Ascending aorta (tissue), 2 donors: ENCODE measurements at regions not wholly inside any gene's neighbourhood (a gene's known extent, or its start where the extent isn't known, plus 50 kb on each side); places are given as distances from the start of the nearest gene placed in this dataset.

ENCODE experiments used
- DNase-seq, 2 donors: peaks; one replicate each; pipeline ENCODE4 v3.0.0-alpha.2; 2019; ENCODE audit warnings: low spot score in 2 of 2
- H3K27ac ChIP-seq, 2 donors: fragments of 200-600 bp; sonication (generic); one replicate each; pipeline ENCODE4 v1.5.1; 2016 to 2017; ENCODE audit warnings: mild to moderate bottlenecking in 1 of 2
- H3K27me3 ChIP-seq: fragments of 200-600 bp; sonication (generic); one replicate; pipeline ENCODE4 v1.5.1; 2017
- H3K36me3 ChIP-seq, 2 donors: fragments of 200-600 bp; sonication (generic); one replicate each; pipeline ENCODE4 v1.5.1; 2016
- H3K4me1 ChIP-seq, 2 donors: fragments of 200-600 bp; sonication (generic); one replicate each; pipeline ENCODE4 v1.5.1; 2016 to 2017; ENCODE audit warnings: mild to moderate bottlenecking in 1 of 2
- H3K4me3 ChIP-seq, 2 donors: fragments of 200-600 bp; sonication (generic); one replicate each; pipeline ENCODE4 v1.5.1; 2016 to 2017; ENCODE audit warnings: mild to moderate bottlenecking in 1 of 2
- H3K9me3 ChIP-seq, 2 donors: fragments of 200-600 bp; sonication (generic); one replicate each; pipeline ENCODE4 v1.5.1; 2016
- intact Hi-C: fragments of 100-400 bp; cut with DNase I; formaldehyde crosslinking; loops from one replicate; pipeline ENCODE4 v1.15.1; 2023
- TF ChIP-seq, protein P1 (sequence below), 3 experiments: fragments of 200-600 bp in 2 of 3; fragments of 450-650 bp in 1 of 3; sonication (generic) in 2 of 3; IDR thresholded peaks; one replicate each; pipeline ENCODE4 v1.5.1; 2016 to 2019; ENCODE audit warnings: antibody characterized with exemption in 3 of 3, mild to moderate bottlenecking in 1 of 3, moderate library complexity in 1 of 3

DNA sequence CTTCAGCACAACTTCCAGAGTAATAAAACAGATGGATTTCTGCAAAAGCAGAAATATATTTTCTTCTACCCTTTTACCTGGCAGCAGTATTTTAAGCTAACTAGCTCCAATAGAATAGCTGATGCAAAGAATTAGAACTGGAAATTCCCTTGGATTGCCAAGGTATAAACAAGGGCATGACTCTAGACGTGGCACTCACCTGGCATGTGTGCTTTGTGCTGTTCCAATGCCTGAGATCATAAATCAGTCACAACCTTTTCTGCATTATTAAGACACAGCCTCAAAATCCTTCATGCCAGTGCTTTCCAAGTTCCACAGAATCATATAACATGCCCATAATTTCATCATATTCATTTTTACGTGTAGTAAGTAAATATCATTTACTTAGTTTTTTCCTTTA lies 1048.7 kb downstream of the ADGRL2 start:
- TF ChIP-seq, protein P1, sequence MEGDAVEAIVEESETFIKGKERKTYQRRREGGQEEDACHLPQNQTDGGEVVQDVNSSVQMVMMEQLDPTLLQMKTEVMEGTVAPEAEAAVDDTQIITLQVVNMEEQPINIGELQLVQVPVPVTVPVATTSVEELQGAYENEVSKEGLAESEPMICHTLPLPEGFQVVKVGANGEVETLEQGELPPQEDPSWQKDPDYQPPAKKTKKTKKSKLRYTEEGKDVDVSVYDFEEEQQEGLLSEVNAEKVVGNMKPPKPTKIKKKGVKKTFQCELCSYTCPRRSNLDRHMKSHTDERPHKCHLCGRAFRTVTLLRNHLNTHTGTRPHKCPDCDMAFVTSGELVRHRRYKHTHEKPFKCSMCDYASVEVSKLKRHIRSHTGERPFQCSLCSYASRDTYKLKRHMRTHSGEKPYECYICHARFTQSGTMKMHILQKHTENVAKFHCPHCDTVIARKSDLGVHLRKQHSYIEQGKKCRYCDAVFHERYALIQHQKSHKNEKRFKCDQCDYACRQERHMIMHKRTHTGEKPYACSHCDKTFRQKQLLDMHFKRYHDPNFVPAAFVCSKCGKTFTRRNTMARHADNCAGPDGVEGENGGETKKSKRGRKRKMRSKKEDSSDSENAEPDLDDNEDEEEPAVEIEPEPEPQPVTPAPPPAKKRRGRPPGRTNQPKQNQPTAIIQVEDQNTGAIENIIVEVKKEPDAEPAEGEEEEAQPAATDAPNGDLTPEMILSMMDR (IDR thresholded peaks at IDR 0.05): no peak
- no peaks in the 10 kb centered on the region for H3K4me1 ChIP-seq
- intact Hi-C loops: no loop called here
- DNase-seq: no peak
- H3K4me3 ChIP-seq: no peak overlapping the region
- no peaks in the 10 kb centered on the region for H3K27me3 ChIP-seq
- H3K36me3 ChIP-seq: no peaks in the 10 kb centered on the region
- no peak overlapping the region for H3K27ac ChIP-seq
- H3K9me3 ChIP-seq: no peaks in the 10 kb centered on the region

GRCh38 chr1:82848043-82848442 lies 1047.3 kb downstream of the ADGRL2 start:
- H3K27me3 ChIP-seq: no peaks in the 10 kb centered on the region
- TF ChIP-seq, protein P1 (IDR thresholded peaks at IDR 0.05): no peak
- no peaks in the 10 kb centered on the region for H3K36me3 ChIP-seq
- intact Hi-C loops: no loop called here
- no peak for DNase-seq
- no peak overlapping the region for H3K4me3 ChIP-seq
- no peaks in the 10 kb centered on the region for H3K4me1 ChIP-seq
- no peak overlapping the region for H3K27ac ChIP-seq
- H3K9me3 ChIP-seq: no peaks in the 10 kb centered on the region

GRCh38 chr1:82845866-82846265 lies 1045.1 kb downstream of the ADGRL2 start:
- no peaks in the 10 kb centered on the region for H3K4me1 ChIP-seq
- no peaks in the 10 kb centered on the region for H3K9me3 ChIP-seq
- intact Hi-C loops: no loop called here
- TF ChIP-seq, protein P1 (IDR thresholded peaks at IDR 0.05): no peak
- no peak for DNase-seq
- H3K4me3 ChIP-seq: no peak overlapping the region
- H3K27ac ChIP-seq: no peak overlapping the region
- H3K36me3 ChIP-seq: no peaks in the 10 kb centered on the region
- H3K27me3 ChIP-seq: no peaks in the 10 kb centered on the region

GRCh38 chr1:82844911-82845827 lies 1044.4 kb downstream of the ADGRL2 start:
- Histone ChIP-seq H3K4me3 (no peak overlapping the region), H3K27me3 (no peaks in the 10 kb centered on the region), H3K36me3 (no peaks in the 10 kb centered on the region), H3K9me3 (no peaks in the 10 kb centered on the region), H3K27ac (no peak overlapping the region), H3K4me1 (no peaks in the 10 kb centered on the region)
- no peak for DNase-seq
- TF ChIP-seq, protein P1 (IDR thresholded peaks at IDR 0.05): no peak
- intact Hi-C loops: no loop called here

DNA sequence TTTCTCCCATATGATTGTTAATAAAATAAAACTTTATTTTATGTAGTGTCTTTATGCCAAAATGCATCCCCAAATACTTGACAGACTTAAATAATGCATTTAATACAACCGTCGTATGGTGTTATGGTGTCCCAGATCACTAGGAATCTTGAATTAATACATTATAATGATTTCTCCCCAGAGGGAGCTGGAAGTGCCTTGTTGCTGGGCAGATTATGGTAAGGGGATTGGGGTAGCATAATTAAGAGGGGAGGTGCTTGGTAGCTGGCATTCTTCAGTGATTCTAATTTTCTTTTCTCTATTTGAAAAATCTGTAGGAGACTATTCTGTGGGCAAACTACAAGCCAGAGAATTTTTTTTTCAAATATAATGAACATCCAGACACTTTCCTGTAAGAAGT lies 1043.7 kb downstream of the ADGRL2 start:
- H3K9me3 ChIP-seq: no peaks in the 10 kb centered on the region
- no peak overlapping the region for H3K27ac ChIP-seq
- TF ChIP-seq, protein P1 (IDR thresholded peaks at IDR 0.05): no peak
- H3K4me3 ChIP-seq: no peak overlapping the region
- H3K36me3 ChIP-seq: no peaks in the 10 kb centered on the region
- no peaks in the 10 kb centered on the region for H3K27me3 ChIP-seq
- intact Hi-C loops: no loop called here
- DNase-seq: no peak
- no peaks in the 10 kb centered on the region for H3K4me1 ChIP-seq
